H1 (cell line): ENCODE measurements at regions not wholly inside any gene's neighbourhood (a gene's known extent, or its start where the extent isn't known, plus 50 kb on each side); places are given as distances from the start of the nearest gene placed in this dataset.

Experiments used
- CTCF ChIA-PET: fragments of 300-600 bp; sonication (Branson Sonifier 250); formaldehyde crosslinking; loops from one replicate; lab custom pipeline; 2021; ENCODE audit not compliant: partially characterized antibody; lab: Charles Lee
- POLR2A ChIA-PET: fragments of 300-600 bp; sonication (Branson Sonifier 250); formaldehyde crosslinking; loops from one replicate; lab custom pipeline; 2021; ENCODE audit warnings: inconsistent platforms; ENCODE audit not compliant: partially characterized antibody; lab: Charles Lee
- DNase-seq, 2 experiments: peaks; one replicate each; pipeline versions ENCODE4 v3.0.0 to v3.0.0-alpha.2; 2010 to 2022; ENCODE audit warnings: low spot score in 2 of 2, low read depth in 1 of 2, mixed read lengths in 1 of 2
- FAIRE-seq: peaks from 2 replicates; lab custom pipeline; 2011; peaks lifted over from hg19 to GRCh38; lab: Jason Lieb, UNC
- H2AFZ ChIP-seq: 2 replicates; pipeline ENCODE4 v1.8.1; 2012; ENCODE audit warnings: low read length, inconsistent platforms
- H2AK5ac ChIP-seq: 2 replicates; pipeline ENCODE4 v1.6.1; 2013; ENCODE audit warnings: low read depth, low read length
- H2BK120ac ChIP-seq: replicated peaks from 2 replicates; pipeline ENCODE3; 2013; ENCODE audit warnings: low read depth, low read length, inconsistent platforms
- H2BK12ac ChIP-seq: 2 replicates; pipeline ENCODE4 v1.6.1; 2013; ENCODE audit warnings: low read depth, low read length
- H2BK15ac ChIP-seq: 2 replicates; pipeline ENCODE4 v1.6.1; 2013; ENCODE audit warnings: low read length
- H2BK20ac ChIP-seq: 2 replicates; pipeline ENCODE4 v1.6.1; 2013; ENCODE audit warnings: low read length
- H2BK5ac ChIP-seq: 2 replicates; pipeline ENCODE4 v1.6.1; 2013; ENCODE audit warnings: low read depth, low read length
- H3K14ac ChIP-seq: 2 replicates; pipeline ENCODE4 v1.6.1; 2013; ENCODE audit warnings: inconsistent platforms; ENCODE audit not compliant: insufficient read length
- H3K18ac ChIP-seq: 2 replicates; pipeline ENCODE4 v1.6.1; 2013; ENCODE audit warnings: low read length; ENCODE audit errors: extremely low read depth
- H3K23ac ChIP-seq: 2 replicates; pipeline ENCODE4 v1.6.1; 2013; ENCODE audit warnings: inconsistent platforms; ENCODE audit not compliant: insufficient read length
- H3K23me2 ChIP-seq: 2 replicates; pipeline ENCODE4 v1.6.1; 2013; ENCODE audit warnings: low read depth, low read length
- H3K27ac ChIP-seq: 2 replicates; pipeline ENCODE4 v1.6.1; 2011; ENCODE audit warnings: low read depth, low read length, inconsistent platforms
- H3K27me3 ChIP-seq, 4 experiments: replicated peaks in 1 of 4; 1 replicate in 1 of 4; 2 replicates in 3 of 4; pipeline versions ENCODE4 v1.6.1 to v1.8.1; 2011 to 2013; ENCODE audit warnings: low read length in 3 of 4, mild to moderate bottlenecking in 3 of 4, inconsistent platforms in 2 of 4, mixed read lengths in 2 of 4, moderate library complexity in 1 of 4; ENCODE audit not compliant: control insufficient read depth in 3 of 4, insufficient read depth in 3 of 4; ENCODE audit errors: extremely low read depth in 1 of 4
- H3K36me3 ChIP-seq, 4 experiments: 2 replicates each; pipeline versions ENCODE4 v1.6.1 to v1.8.1; 2011 to 2013; ENCODE audit warnings: mild to moderate bottlenecking in 4 of 4, low read length in 3 of 4, moderate library complexity in 2 of 4, control low read depth in 1 of 4, inconsistent platforms in 1 of 4; ENCODE audit not compliant: insufficient read depth in 4 of 4, control insufficient read depth in 2 of 4
- H3K4ac ChIP-seq: replicated peaks from 2 replicates; pipeline ENCODE3; 2013; ENCODE audit warnings: low read length, low read depth, mixed read lengths, inconsistent platforms; ENCODE audit not compliant: insufficient read length
- H3K4me1 ChIP-seq, 4 experiments: replicated peaks in 1 of 4; 1 replicate in 1 of 4; 2 replicates in 3 of 4; pipeline versions ENCODE4 v1.6.1 to v1.8.1; 2011 to 2013; ENCODE audit warnings: low read length in 3 of 4, inconsistent platforms in 2 of 4, mixed read lengths in 1 of 4; ENCODE audit not compliant: insufficient read depth in 4 of 4, control insufficient read depth in 3 of 4
- H3K4me2 ChIP-seq, 2 experiments: 2 replicates each; pipeline versions ENCODE4 v1.6.1 to v1.8.1; 2011 to 2013; ENCODE audit warnings: low read depth in 2 of 2, low read length in 2 of 2, control low read depth in 1 of 2, inconsistent platforms in 1 of 2, mild to moderate bottlenecking in 1 of 2; ENCODE audit not compliant: insufficient read depth in 1 of 2
- H3K4me3 ChIP-seq, 4 experiments: fragments of 200-600, 300-600 bp in 1 of 4; sonication (generic), shearing (Covaris generic), sonication (Bioruptor Twin) in 1 of 4; 2 replicates each; pipeline versions ENCODE4 v1.5.1 to v1.8.1; 2011 to 2016; ENCODE audit warnings: low read length in 4 of 4, low read depth in 3 of 4, control low read depth in 2 of 4, inconsistent platforms in 2 of 4, mild to moderate bottlenecking in 2 of 4, mixed read lengths in 1 of 4, moderate library complexity in 1 of 4; ENCODE audit not compliant: insufficient read depth in 2 of 4; ENCODE audit errors: extremely low read depth in 1 of 4
- H3K56ac ChIP-seq: replicated peaks from 2 replicates; pipeline ENCODE3; 2013; ENCODE audit warnings: low read depth, mild to moderate bottlenecking, mixed read lengths, low read length, inconsistent platforms; ENCODE audit not compliant: insufficient read length
- H3K79me1 ChIP-seq: 2 replicates; pipeline ENCODE4 v1.6.1; 2013; ENCODE audit warnings: low read depth, low read length, control low read depth
- H3K79me2 ChIP-seq, 2 experiments: 2 replicates each; pipeline versions ENCODE4 v1.6.1 to v1.8.1; 2012 to 2013; ENCODE audit warnings: low read length in 2 of 2, mild to moderate bottlenecking in 2 of 2, inconsistent platforms in 1 of 2; ENCODE audit not compliant: insufficient read depth in 2 of 2, control insufficient read depth in 1 of 2
- H3K9ac ChIP-seq, 4 experiments: replicated peaks in 1 of 4; 1 replicate in 1 of 4; 2 replicates in 3 of 4; pipeline versions ENCODE4 v1.6.1 to v1.8.1; 2011 to 2013; ENCODE audit warnings: low read depth in 3 of 4, low read length in 3 of 4, control low read depth in 2 of 4, mild to moderate bottlenecking in 2 of 4, moderate library complexity in 2 of 4, inconsistent platforms in 1 of 4; ENCODE audit errors: extremely low read depth in 1 of 4
- H3K9me3 ChIP-seq, 2 experiments: 2 replicates each; pipeline versions ENCODE4 v1.6.1 to v1.8.1; 2012 to 2013; ENCODE audit warnings: mild to moderate bottlenecking in 2 of 2, moderate library complexity in 2 of 2, control low read depth in 1 of 2, inconsistent platforms in 1 of 2, low read depth in 1 of 2, low read length in 1 of 2, mixed read lengths in 1 of 2; ENCODE audit not compliant: insufficient read depth in 2 of 2
- H4K20me1 ChIP-seq, 2 experiments: replicated peaks in 1 of 2; 2 replicates each; pipeline versions ENCODE3 to v1.8.1; 2011 to 2013; ENCODE audit warnings: inconsistent platforms in 2 of 2, low read length in 2 of 2, mild to moderate bottlenecking in 1 of 2; ENCODE audit not compliant: insufficient read depth in 2 of 2, control insufficient read depth in 1 of 2
- H4K5ac ChIP-seq: 2 replicates; pipeline ENCODE4 v1.6.1; 2013; ENCODE audit warnings: low read length, low read depth, mixed read lengths, inconsistent platforms; ENCODE audit not compliant: insufficient read length
- H4K8ac ChIP-seq: 2 replicates; pipeline ENCODE4 v1.8.0; 2013; ENCODE audit warnings: mild to moderate bottlenecking, moderate library complexity, low read length, inconsistent platforms; ENCODE audit not compliant: insufficient read depth; ENCODE audit errors: extremely low read depth
- H4K91ac ChIP-seq: replicated peaks from 2 replicates; pipeline ENCODE3; 2013; ENCODE audit warnings: low read length, mixed read lengths, inconsistent platforms; ENCODE audit not compliant: insufficient read length
- CBX8 ChIP-seq: fragments of 300-800, 300-1000 bp; sonication (generic); IDR thresholded peaks from 2 replicates; pipeline ENCODE4 v1.7.1; 2016; ENCODE audit warnings: low read depth, low read length, borderline replicate concordance
- CHD2 ChIP-seq: IDR thresholded peaks from 2 replicates; pipeline ENCODE4 v1.6.1; 2012; ENCODE audit warnings: low read length, improper control_type of control experiment
- EZH2 ChIP-seq: fragments of 200-600 bp; sonication (generic); IDR thresholded peaks from 2 replicates; pipeline ENCODE4 v1.7.1; 2012; ENCODE audit warnings: low read depth, mild to moderate bottlenecking, moderate library complexity, low read length, inconsistent platforms; ENCODE audit not compliant: severe bottlenecking
- NANOG ChIP-seq: IDR thresholded peaks from 2 replicates; pipeline ENCODE4 v1.6.1; 2011; ENCODE audit warnings: low read length, low read depth, mild to moderate bottlenecking, inconsistent platforms; ENCODE audit not compliant: insufficient read depth, poor library complexity, severe bottlenecking
- PHF8 ChIP-seq: fragments of 200-600 bp; sonication (generic); conservative IDR thresholded peaks from 2 replicates; pipeline ENCODE4 v1.7.1; 2012; ENCODE audit warnings: low read depth, mild to moderate bottlenecking, inconsistent platforms, low read length, moderate library complexity
- POLR2AphosphoS5 ChIP-seq: IDR thresholded peaks from 2 replicates; pipeline ENCODE4 v1.6.1; 2011; ENCODE audit warnings: low read depth, low read length
- RBBP5 ChIP-seq: IDR thresholded peaks from 2 replicates; pipeline ENCODE4 v1.7.1; 2012; ENCODE audit warnings: low read depth, mild to moderate bottlenecking, inconsistent platforms, low read length, moderate library complexity, borderline replicate concordance
- SIRT6 ChIP-seq: IDR thresholded peaks from one replicate; pipeline ENCODE4 v1.7.1; 2012; ENCODE audit warnings: low read length, inconsistent platforms
- SP4 ChIP-seq: IDR thresholded peaks from 2 replicates; pipeline ENCODE4 v1.6.1; 2012; ENCODE audit warnings: low read length, inconsistent platforms
- SRF ChIP-seq: IDR thresholded peaks from 2 replicates; pipeline ENCODE4 v1.6.1; 2011; ENCODE audit warnings: mild to moderate bottlenecking, low read depth, low read length, moderate library complexity
- TAF7 ChIP-seq: optimal IDR thresholded peaks from 2 replicates; pipeline ENCODE3; 2011; ENCODE audit warnings: low read depth, mild to moderate bottlenecking, inconsistent platforms, low read length, moderate library complexity, borderline replicate concordance
- YY1 ChIP-seq: IDR thresholded peaks from 2 replicates; pipeline ENCODE4 v1.6.1; 2011; ENCODE audit warnings: low read depth, mild to moderate bottlenecking, low read length
- WGBS, 2 experiments: shearing (Covaris generic) in 1 of 2; methylation state at CpG; one replicate each; pipeline versions ENCODE4 v1.1.6 to v1.1.7; 2013 to 2015; ENCODE audit warnings: low lambda C conversion rate in 2 of 2, mixed read lengths in 2 of 2, inconsistent platforms in 1 of 2, low coverage in 1 of 2, missing lambda C conversion rate in 1 of 2; ENCODE audit not compliant: insufficient replicate concordance in 2 of 2, insufficient coverage in 1 of 2, insufficient read length in 1 of 2; ENCODE audit errors: extremely low coverage in 1 of 2, missing lambda C conversion rate in 1 of 2; 5-methylcytosine and 5-hydroxymethylcytosine counted together
- TF ChIP-seq, protein P1 (sequence below): IDR thresholded peaks from 2 replicates; pipeline ENCODE4 v1.6.1; 2011; ENCODE audit warnings: low read depth, mild to moderate bottlenecking, low read length; ENCODE audit not compliant: insufficient read depth

DNA sequence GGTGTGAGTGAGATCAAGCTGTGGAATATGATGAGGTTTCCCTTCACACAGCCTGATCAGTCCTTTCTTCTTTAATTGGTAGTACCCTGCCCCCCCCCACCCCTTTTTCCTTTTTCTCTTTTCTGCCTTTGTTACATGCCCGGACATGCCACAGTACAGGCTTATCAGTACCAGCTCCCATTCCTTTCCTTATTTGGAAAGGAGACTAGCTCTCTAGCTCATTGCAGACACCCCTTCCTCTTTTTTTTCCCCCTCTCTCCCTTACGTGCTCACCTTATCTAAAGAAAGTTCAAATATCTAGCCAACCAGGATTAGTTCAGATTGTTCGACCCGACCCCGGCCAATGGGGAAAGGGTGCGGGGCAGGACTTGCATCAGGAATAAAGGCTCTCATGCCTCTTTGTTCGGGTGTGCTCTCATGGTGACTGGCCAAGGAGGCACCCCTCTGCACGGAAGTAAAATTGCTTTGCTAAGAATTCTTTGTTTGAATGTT, 230.4 kb downstream of the ACTR3B start:
- Histone ChIP-seq H3K9me3 (no peaks in the 10 kb centered on the region), H3K18ac (peak overlapping the region; percentile 55), H3K56ac (no peak overlapping the region), H3K36me3 (0 out of 8 replicates have a peak, but pooled peaks cover 0 to 3% (median 0%) of the 10 kb centered on the region in 4 experiments), H3K4me1 (peaks cover 0 to 12% (median 11%) of the 10 kb centered on the region in 4 experiments), H3K9ac (no peak overlapping the region; a peak in 1 of 7 replicates), H4K8ac (no peak overlapping the region), H3K4me2 (no peak overlapping the region), H3K27me3 (no peaks in the 10 kb centered on the region), H2BK120ac (peak overlapping the region; percentile 83), H3K4me3 (no peak overlapping the region), H3K14ac (no peak overlapping the region), H2AK5ac (no peak overlapping the region; the same call in 1 of the 2 replicates), H3K4ac (no peak overlapping the region), H2AFZ (no peak overlapping the region), H2BK5ac (peak overlapping the region; percentile 99; the same call in 1 of the 2 replicates), H3K79me2 (no peaks in the 10 kb centered on the region), H3K27ac (peak overlapping the region; percentile 78), H4K20me1 (no peaks in the 10 kb centered on the region), H3K23ac (no peak overlapping the region), H3K23me2 (no peaks in the 10 kb centered on the region), H2BK20ac (peak overlapping the region; percentile 95; the same call in 1 of the 2 replicates), H4K5ac (peak overlapping the region; percentile 37), H2BK12ac (peak overlapping the region; percentile 82; the same call in 1 of the 2 replicates), H4K91ac (peak overlapping the region; percentile 94), H3K79me1 (no peaks in the 10 kb centered on the region), H2BK15ac (no peak overlapping the region)
- ChIA-PET POLR2A (interaction anchor here (0.5 to 1.1 kb wide), 4 partner anchors 19 to 1962 kb away, joined by 3 to 6 read pairs (median 4); partner anchors contain the start of gene ABCB8), CTCF (no interaction called here)
- 65% methylated on average over 8 of the region's 8 CpGs; no CpG with 5 or more reads in 1 of the 2 experiments for WGBS, 2 experiments
- no peak for FAIRE-seq
- DNase-seq: no peak
- TF ChIP-seq POLR2AphosphoS5: peak; percentile 43
- TF ChIP-seq CHD2: no peak
- no peak for TF ChIP-seq RBBP5
- TF ChIP-seq SRF: peak; percentile 91
- TF ChIP-seq EZH2: no peak
- TF ChIP-seq SIRT6: no peak
- no peak for TF ChIP-seq SP4
- TF ChIP-seq TAF7: no peak
- TF ChIP-seq PHF8: no peak
- TF ChIP-seq NANOG: no peak
- no peak for TF ChIP-seq CBX8
- TF ChIP-seq, protein P1, sequence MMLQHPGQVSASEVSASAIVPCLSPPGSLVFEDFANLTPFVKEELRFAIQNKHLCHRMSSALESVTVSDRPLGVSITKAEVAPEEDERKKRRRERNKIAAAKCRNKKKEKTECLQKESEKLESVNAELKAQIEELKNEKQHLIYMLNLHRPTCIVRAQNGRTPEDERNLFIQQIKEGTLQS: no peak
- peak; percentile 86 for TF ChIP-seq YY1
